ENCODE measurements at regions not wholly inside any gene's neighbourhood (a gene's known extent, or its start where the extent isn't known, plus 50 kb on each side); places are given as distances from the start of the nearest gene placed in this dataset.

- H3K36me3 ChIP-seq = no peaks in the 10 kb centered on the region
- no peak overlapping the region for H3K4me3 ChIP-seq
- H3K9me3 ChIP-seq = no peaks in the 10 kb centered on the region
- no peaks in the 10 kb centered on the region for H3K27me3 ChIP-seq
- H3K27ac ChIP-seq (replicated peaks in 1 of 4) = no peak overlapping the region
- no peak for TF ChIP-seq CTCF (IDR thresholded peaks at IDR 0.05)
- no peak for TF ChIP-seq POLR2A (IDR thresholded peaks at IDR 0.05; ENCODE audit: low read depth)
- TF ChIP-seq EP300 (IDR thresholded peaks at IDR 0.05) = no peak
- TF ChIP-seq POLR2AphosphoS5 (IDR thresholded peaks at IDR 0.05) = no peak
- intact Hi-C loops (cut with DNase I) = no loop called here
- no peaks in the 10 kb centered on the region for H3K4me1 ChIP-seq
- 82% methylated on average over 1 of the region's 1 CpG for WGBS
- no peak for DNase-seq (ENCODE audit: extremely low spot score)
These were observed 165.1 kb upstream of the PRR20A start for GRCh38 chr13:56975647-56976046.

DNA sequence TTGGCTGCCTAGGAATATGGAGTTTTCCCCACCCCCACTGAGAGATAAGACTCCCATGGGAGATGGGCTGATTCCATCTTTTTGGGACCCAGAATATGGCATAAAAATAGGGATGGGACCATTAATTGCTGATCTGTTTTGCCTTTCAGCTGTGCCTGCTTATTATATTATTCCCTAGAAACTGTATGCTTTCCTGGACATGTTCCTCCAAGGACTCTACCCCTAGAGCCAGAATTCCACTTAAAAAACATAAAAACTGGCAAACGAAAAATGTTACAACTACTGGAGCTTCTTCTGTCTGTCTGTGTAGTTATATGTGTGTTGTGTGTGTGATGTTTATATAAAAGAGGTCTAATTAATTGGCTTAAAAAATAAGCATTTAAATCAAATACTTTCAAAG, 159.9 kb upstream of the PRR20A start:
- Histone ChIP-seq H3K27me3 (no peaks in the 10 kb centered on the region), H3K27ac (replicated peaks in 1 of 4) (no peak overlapping the region), H3K4me3 (no peak overlapping the region), H3K9me3 (no peaks in the 10 kb centered on the region), H3K4me1 (no peaks in the 10 kb centered on the region), H3K36me3 (no peaks in the 10 kb centered on the region)
- no peak for DNase-seq (ENCODE audit: extremely low spot score)
- 62% methylated on average over 1 of the region's 1 CpG for WGBS
- intact Hi-C loops (cut with DNase I) = no loop called here
- TF ChIP-seq POLR2A (IDR thresholded peaks at IDR 0.05; ENCODE audit: low read depth) = no peak
- no peak for TF ChIP-seq POLR2AphosphoS5 (IDR thresholded peaks at IDR 0.05)

- Histone ChIP-seq H3K36me3 (no peaks in the 10 kb centered on the region), H3K27me3 (no peaks in the 10 kb centered on the region), H3K27ac (replicated peaks in 1 of 4) (no peak overlapping the region), H3K4me3 (no peak overlapping the region), H3K9me3 (no peaks in the 10 kb centered on the region), H3K4me1 (no peaks in the 10 kb centered on the region)
- WGBS = 88% methylated on average over 2 of the region's 2 CpGs
- TF ChIP-seq CTCF (IDR thresholded peaks at IDR 0.05) = no peak
- TF ChIP-seq EP300 (IDR thresholded peaks at IDR 0.05) = no peak
- TF ChIP-seq POLR2A (IDR thresholded peaks at IDR 0.05; ENCODE audit: low read depth) = no peak
- TF ChIP-seq POLR2AphosphoS5 (IDR thresholded peaks at IDR 0.05) = no peak
- no peak for DNase-seq (ENCODE audit: extremely low spot score)
- intact Hi-C loops (cut with DNase I) = no loop called here
These were observed 154.6 kb upstream of the PRR20A start for GRCh38 chr13:56986121-56986520.

- Histone ChIP-seq H3K27me3 (no peaks in the 10 kb centered on the region), H3K36me3 (no peaks in the 10 kb centered on the region), H3K4me3 (no peak overlapping the region), H3K4me1 (no peaks in the 10 kb centered on the region), H3K9me3 (no peaks in the 10 kb centered on the region), H3K27ac (replicated peaks in 1 of 4) (no peak overlapping the region)
- TF ChIP-seq EP300 (IDR thresholded peaks at IDR 0.05) (no peak), POLR2AphosphoS5 (IDR thresholded peaks at IDR 0.05) (no peak), CTCF (IDR thresholded peaks at IDR 0.05) (no peak), POLR2A (IDR thresholded peaks at IDR 0.05; ENCODE audit: low read depth) (no peak)
- intact Hi-C loops (cut with DNase I) = no loop called here
- DNase-seq (ENCODE audit: extremely low spot score) = no peak
These were observed 152.2 kb upstream of the PRR20A start for GRCh38 chr13:56988543-56988942.

DNA sequence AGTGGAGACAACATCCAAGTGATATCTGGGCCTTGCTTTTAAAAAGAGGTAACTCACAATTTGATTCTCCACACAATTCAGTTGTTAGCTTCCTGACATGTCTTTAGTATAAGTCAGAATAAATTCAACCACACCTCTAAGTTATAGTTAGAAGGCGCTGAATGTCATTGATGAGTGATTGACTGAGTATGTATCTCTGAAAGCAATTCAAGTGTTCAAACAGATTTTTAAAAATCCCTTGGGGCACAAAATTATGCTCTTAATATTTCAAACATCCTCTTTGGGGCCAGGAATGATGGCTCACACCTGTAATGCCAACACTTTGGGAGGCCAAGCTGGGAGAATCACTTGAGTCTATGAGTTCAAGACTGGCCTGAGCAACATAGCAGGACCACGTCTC, 137.0 kb upstream of the PRR20A start:
- intact Hi-C loops (cut with DNase I) = no loop called here
- H3K27ac ChIP-seq (replicated peaks in 1 of 4) = no peak overlapping the region
- no peak overlapping the region for H3K4me3 ChIP-seq
- WGBS = 67% methylated on average over 2 of the region's 2 CpGs
- no peaks in the 10 kb centered on the region for H3K27me3 ChIP-seq
- H3K4me1 ChIP-seq = no peaks in the 10 kb centered on the region
- DNase-seq (ENCODE audit: extremely low spot score) = no peak
- H3K9me3 ChIP-seq = no peaks in the 10 kb centered on the region
- TF ChIP-seq EP300 (IDR thresholded peaks at IDR 0.05) = no peak
- TF ChIP-seq POLR2AphosphoS5 (IDR thresholded peaks at IDR 0.05) = no peak
- no peaks in the 10 kb centered on the region for H3K36me3 ChIP-seq

DNA sequence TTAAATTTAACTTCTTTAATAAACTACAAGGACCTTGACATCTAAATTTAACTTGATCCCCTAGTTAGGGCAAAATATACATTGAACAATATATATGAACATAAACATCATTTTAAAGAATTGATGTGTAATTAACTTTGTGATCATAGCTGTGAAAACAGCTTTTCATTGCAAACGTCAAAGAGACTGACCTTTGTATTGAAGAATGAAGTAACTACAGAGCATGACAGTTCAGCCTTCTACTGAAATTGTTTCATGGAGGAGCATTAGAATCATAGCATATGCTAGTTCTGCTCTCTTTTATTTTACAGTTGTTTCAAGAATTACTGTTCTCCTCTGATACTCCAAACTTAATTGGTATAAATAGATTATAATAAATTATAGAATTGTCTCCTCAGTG, 123.4 kb upstream of the PRR20A start:
- no peaks in the 10 kb centered on the region for H3K27me3 ChIP-seq
- intact Hi-C loops (cut with DNase I) = no loop called here
- 30% methylated on average over 1 of the region's 1 CpG for WGBS
- no peaks in the 10 kb centered on the region for H3K36me3 ChIP-seq
- TF ChIP-seq POLR2AphosphoS5 (IDR thresholded peaks at IDR 0.05) (no peak), EP300 (IDR thresholded peaks at IDR 0.05) (no peak), CTCF (IDR thresholded peaks at IDR 0.05) (no peak), POLR2A (IDR thresholded peaks at IDR 0.05; ENCODE audit: low read depth) (no peak)
- no peaks in the 10 kb centered on the region for H3K4me1 ChIP-seq
- no peaks in the 10 kb centered on the region for H3K9me3 ChIP-seq
- no peak for DNase-seq (ENCODE audit: extremely low spot score)
- H3K27ac ChIP-seq (replicated peaks in 1 of 4) = no peak overlapping the region
- H3K4me3 ChIP-seq = no peak overlapping the region

All from esophagus muscularis mucosa (tissue), 4 donors.